HEK293 (cell line): ENCODE measurements at regions not wholly inside any gene's neighbourhood (a gene's known extent, or its start where the extent isn't known, plus 50 kb on each side); places are given as distances from the start of the nearest gene placed in this dataset.

Source experiments
- ATF2 ChIP-seq: fragments of 450-650 bp; formaldehyde crosslinking; IDR thresholded peaks from 2 replicates; pipeline ENCODE4 v1.5.1; 2016; ENCODE audit warnings: missing biosample characterization, missing genetic modification characterization, low read depth
- CTCF ChIP-seq: fragments of 450-650 bp; formaldehyde crosslinking; IDR thresholded peaks from 2 replicates; pipeline ENCODE4 v1.5.1; 2016; ENCODE audit warnings: missing biosample characterization, missing genetic modification characterization
- ZNF184 ChIP-seq: fragments of 450-650 bp; IDR thresholded peaks from 2 replicates; pipeline ENCODE4 v1.5.1; 2018; ENCODE audit warnings: missing biosample characterization, mild to moderate bottlenecking, missing genetic modification characterization
- ZNF239 ChIP-seq: fragments of 450-650 bp; formaldehyde crosslinking; IDR thresholded peaks from 2 replicates; pipeline ENCODE4 v1.5.1; 2016; ENCODE audit warnings: missing biosample characterization, missing genetic modification characterization
- ZNF302 ChIP-seq: fragments of 450-650 bp; formaldehyde crosslinking; IDR thresholded peaks from 2 replicates; pipeline ENCODE4 v1.5.1; 2016; ENCODE audit warnings: missing biosample characterization, missing genetic modification characterization, low read depth
- ZNF335 ChIP-seq: fragments of 450-650 bp; formaldehyde crosslinking; conservative IDR thresholded peaks from 2 replicates; pipeline ENCODE4 v1.5.1; 2016; ENCODE audit warnings: missing biosample characterization, missing genetic modification characterization
- ZNF473 ChIP-seq: fragments of 450-650 bp; formaldehyde crosslinking; IDR thresholded peaks from 2 replicates; pipeline ENCODE4 v1.5.1; 2017; ENCODE audit warnings: missing biosample characterization, missing genetic modification characterization
- ZNF549 ChIP-seq: fragments of 450-650 bp; IDR thresholded peaks from 2 replicates; pipeline ENCODE4 v1.5.1; 2018; ENCODE audit warnings: missing biosample characterization, missing genetic modification characterization, mild to moderate bottlenecking, inconsistent platforms, moderate library complexity

DNA sequence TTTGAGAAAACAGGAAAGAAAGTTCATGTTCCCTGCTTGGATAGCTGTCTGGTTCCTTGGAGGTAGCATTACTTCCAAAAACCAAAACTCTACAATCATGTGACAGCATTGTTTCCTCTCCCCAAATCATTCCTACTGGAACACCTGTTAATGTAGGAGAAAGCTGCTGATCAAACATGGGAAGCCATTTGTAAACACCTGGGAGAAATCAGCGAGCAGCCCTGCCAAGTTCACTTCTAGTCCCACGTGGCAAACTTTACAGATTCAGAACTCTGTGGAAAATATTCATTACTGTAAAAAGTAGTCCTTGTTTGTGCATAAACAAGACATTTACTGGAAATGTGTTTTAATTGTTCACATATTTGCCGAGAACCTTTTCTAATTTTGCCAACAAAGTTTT is 275.5 kb upstream of the AZI2 start:
- TF ChIP-seq CTCF (tag by site-specific recombination), result no peak
- no peak for TF ChIP-seq ZNF239 (tag by site-specific recombination)
- TF ChIP-seq ZNF473 (tag by site-specific recombination), result no peak
- no peak for TF ChIP-seq ZNF184 (tag by site-specific recombination)
- no peak for TF ChIP-seq ATF2 (tag by site-specific recombination)
- TF ChIP-seq ZNF549 (tag by site-specific recombination), result no peak
- TF ChIP-seq ZNF335 (tag by site-specific recombination), result no peak
- TF ChIP-seq ZNF302 (tag by site-specific recombination), result no peak
